T47D (cell line): ENCODE measurements at regions not wholly inside any gene's neighbourhood (a gene's known extent, or its start where the extent isn't known, plus 50 kb on each side); places are given as distances from the start of the nearest gene placed in this dataset.
"Not testable (repeated sequence)": the region's sequence is repeated elsewhere in the genome, so short reads cannot be mapped to it uniquely, and the experiment has no call there.

Source experiments
- DNase-seq, 2 experiments: peaks; one replicate each; pipeline versions ENCODE4 v3.0.0 to v3.0.0-alpha.2; 2011 to 2012; ENCODE audit warnings: low read depth in 1 of 2, low spot score in 1 of 2
- JUND ChIP-seq: IDR thresholded peaks from 2 replicates; pipeline ENCODE4 v1.6.1; 2012; ENCODE audit warnings: low read depth
- in situ Hi-C: cut with HindIII; loops from 2 replicates; pipeline ENCODE4 v1.10.0; 2016; ENCODE audit warnings: low sequenced_read_pairs, low pct_unique_long_range_greater_than_20kb

DNA sequence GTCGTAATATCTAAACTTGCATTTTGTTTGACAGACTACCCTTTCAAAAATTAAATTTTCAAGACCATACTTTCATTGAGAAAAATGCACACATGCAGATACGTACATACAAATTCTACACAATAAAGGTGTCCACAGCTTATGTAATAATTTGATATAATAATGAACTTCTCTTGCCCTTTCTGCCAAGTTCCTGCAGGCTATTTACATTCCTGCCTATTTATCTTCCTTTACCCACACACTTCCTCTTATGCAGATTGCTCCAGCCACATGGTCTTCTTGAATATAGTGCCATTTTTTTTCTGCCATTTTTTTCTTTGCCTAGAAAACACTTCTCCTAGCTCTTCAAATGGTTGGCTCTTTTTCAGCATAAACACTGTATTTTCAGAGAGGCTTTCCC lies 826.9 kb upstream of the CDH8 start:
- in situ Hi-C loops: no loop called here
- no peak for DNase-seq
- no peak for TF ChIP-seq JUND

DNA sequence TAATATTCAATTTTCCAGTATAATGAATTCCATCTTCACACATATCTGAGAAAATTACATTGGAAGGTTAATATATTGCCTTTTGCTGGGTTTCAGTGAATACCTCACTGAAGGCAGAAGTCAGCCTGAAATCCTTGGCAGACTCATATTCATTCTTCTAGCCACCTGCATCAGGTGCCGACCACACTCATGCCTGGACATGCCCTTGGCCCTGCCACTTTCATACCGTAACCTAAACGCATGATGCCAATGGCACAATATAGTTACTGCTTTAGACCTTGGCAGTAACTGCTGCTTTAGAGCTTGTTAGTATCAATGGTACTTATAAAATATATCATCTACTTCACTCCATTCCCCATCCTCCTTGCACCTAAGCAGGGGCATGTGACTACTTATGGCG lies 817.6 kb upstream of the CDH8 start:
- in situ Hi-C loops: no loop called here
- no peak for TF ChIP-seq JUND
- DNase-seq: no peak

DNA sequence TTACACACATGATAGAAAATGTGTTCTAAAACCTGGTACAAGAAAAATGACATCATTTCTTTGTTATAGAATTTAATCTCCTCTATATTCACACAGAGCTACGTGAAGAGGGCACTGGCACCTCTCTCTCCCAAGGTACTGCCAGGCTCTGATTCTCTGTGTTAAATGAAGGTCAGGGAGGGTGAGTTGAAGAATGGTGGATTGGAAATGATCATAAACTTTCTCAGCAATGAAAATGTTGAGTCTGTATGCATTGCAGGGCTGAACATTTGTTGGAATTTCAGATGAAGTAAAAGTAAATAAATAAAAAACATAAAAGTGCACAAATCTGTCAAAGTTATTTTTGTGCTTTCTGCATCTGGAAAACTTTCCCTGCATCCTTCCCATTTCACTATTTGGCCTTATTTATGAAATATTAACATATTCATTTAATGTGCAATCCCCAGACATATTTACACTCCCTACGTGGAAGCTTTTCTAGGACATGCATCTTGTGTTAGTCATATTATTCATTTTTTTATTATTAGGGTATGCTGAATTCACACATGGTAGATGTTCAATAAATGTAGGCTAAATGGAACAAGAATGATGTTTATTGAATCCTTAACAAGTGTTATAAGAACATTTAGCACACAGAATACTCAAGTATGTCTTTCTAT lies 810.3 kb upstream of the CDH8 start:
- in situ Hi-C loops: no loop called here
- no peak for TF ChIP-seq JUND
- no peak for DNase-seq

DNA sequence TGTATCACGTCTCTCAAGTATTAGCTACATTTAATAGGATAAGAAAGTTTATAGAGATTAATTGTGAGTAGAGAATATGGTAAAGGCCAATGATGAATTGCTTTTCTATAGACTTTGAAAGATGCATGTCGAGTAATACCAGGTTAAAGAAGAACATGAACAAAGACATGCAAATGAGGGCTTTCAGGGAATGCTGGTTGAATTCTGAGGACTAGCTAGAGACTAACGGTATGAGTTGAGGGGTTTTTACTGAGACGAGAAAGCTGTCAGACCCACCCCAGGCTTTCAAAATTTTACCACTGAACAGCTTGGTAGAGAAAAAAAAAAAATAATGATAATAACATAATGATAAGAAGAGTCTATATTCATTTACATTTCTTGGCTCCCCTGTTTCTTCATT lies 796.0 kb upstream of the CDH8 start:
- DNase-seq: no peak
- in situ Hi-C loops: no loop called here
- no peak for TF ChIP-seq JUND

DNA sequence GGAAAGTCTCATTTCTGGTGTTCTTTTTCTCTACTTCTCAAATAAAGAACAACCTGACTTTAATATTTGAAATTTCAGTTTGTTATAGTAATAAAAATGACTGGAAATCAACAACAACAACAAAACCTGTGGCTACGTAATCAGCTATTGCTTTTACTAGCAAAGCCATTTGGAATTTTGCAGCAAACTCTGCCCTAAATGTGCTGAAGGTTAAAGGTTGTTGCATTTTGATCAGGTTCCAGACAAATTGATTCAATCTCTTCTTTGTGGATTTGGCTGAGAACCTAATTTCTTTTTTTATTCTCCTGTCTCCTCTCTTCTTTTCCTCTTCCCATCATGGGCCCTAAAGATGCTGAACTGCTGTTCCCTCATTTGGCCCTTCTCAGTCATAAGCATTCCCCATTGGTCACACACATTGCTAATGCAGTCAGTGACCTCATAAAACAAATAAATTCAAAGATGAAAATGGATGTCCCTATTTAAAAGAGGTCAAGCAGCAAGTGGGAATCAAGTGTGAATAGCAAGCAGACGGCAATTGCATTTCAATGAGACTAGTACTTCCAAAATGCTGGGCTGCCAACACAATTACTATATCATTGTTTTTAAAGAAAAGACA lies 795.1 kb upstream of the CDH8 start:
- in situ Hi-C loops: no loop called here
- TF ChIP-seq JUND: no peak

DNA sequence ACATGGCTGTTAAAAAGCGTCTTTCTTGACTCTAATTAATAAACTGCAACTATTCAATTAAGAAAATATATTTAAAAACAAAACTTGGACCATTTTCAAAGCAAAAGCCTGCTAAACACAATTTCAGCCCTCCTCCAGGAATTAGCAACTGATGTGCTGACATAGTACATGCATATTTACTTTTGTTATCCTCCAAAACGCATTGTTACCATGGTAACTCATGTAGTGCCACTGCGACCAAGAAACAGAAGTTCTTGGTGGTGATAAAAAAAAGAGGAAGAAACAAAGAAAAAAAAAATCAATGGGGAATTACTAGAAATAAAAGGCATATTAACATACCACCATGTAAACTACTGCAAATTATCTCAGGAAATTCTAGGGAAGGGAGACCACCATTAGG lies 793.4 kb upstream of the CDH8 start:
- in situ Hi-C loops: no loop called here
- DNase-seq: no peak
- TF ChIP-seq JUND: no peak

More for the DNA sequence above, 795.1 kb upstream of the CDH8 start:
- DNase-seq: no peak

DNA sequence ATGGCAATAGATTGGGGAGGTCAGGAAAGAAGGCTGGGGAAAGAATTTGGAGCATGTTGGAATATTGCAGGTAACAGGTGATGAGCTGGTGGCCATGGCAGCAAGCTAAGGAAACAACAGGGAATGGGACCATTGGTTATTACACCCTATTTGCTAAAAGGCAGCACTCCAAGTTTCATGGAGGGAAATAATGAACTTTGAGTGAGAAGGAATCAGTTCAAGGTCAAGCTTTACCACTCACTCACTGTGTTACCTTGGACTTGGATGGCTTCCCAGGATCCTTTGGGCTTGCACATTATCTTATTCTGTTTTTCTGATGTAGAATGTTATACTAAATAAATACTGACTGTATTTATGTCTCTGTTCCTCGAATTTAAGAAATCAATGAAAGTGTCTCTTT lies 792.8 kb upstream of the CDH8 start:
- no peak for TF ChIP-seq JUND
- in situ Hi-C loops: no loop called here
- no peak for DNase-seq

DNA sequence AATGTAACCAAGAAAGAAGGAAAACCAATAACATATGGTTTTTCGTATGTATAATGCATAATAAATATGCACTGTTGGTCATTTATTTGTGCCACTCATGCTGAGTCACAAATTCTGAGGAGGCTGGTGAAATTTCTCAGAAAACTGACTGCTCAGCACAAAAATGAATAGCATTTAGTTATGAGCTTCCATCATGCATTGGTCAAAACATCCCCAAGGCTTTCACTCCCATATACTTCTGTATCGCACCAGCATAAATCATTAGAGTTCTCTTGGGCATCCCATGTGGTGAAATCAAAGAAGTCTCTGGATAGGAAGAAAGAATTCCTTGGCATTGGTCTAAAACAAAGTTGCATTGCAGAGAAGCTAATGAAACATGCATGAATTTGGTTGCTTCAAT lies 785.6 kb upstream of the CDH8 start:
- in situ Hi-C loops: no loop called here
- DNase-seq: no peak
- TF ChIP-seq JUND: no peak

DNA sequence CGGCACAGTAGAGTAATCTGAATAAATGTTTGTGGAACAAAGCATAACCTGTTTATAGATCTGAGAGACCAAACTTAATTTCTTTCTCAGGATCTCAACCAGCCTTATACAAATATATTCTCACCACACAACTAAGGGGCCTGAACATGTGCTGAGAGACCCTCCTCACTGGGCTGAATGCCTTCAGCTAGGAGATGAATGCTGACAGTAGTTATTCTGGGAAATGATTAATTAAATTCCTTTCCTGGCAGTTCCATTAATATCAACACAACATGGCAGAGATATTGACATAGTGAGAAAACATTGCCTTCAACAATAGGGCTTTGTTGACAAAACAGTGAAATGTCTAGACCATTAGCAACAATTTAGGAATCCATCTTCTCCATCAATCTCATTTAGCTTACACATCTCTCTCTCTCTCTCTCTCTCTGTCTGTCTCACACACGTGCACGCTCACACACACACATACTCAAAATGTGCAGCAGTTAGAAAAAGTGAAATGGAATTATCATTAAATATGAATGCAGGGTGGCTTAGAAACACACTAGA lies 780.8 kb upstream of the CDH8 start:
- in situ Hi-C loops: no loop called here
- no peak for DNase-seq
- no peak for TF ChIP-seq JUND

DNA sequence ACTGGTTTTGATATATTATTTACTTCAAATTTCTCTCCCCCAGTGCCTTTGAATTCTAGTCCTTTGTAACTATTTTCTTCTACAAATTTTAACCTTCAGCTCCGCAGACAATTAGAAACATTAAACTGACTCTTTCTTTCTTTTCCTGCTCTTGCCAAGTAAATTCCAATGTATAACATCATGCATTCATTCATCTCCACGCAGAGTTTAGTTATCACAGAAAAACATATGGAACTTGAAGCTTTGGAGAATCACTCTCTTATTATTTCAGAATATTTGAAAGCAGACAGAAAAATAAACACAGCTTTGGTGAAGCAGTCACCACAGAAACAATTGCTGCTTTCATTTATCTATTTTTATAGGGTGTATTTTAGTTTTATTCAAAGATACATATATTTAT lies 778.7 kb upstream of the CDH8 start:
- no peak for TF ChIP-seq JUND
- DNase-seq: no peak
- in situ Hi-C loops: no loop called here

DNA sequence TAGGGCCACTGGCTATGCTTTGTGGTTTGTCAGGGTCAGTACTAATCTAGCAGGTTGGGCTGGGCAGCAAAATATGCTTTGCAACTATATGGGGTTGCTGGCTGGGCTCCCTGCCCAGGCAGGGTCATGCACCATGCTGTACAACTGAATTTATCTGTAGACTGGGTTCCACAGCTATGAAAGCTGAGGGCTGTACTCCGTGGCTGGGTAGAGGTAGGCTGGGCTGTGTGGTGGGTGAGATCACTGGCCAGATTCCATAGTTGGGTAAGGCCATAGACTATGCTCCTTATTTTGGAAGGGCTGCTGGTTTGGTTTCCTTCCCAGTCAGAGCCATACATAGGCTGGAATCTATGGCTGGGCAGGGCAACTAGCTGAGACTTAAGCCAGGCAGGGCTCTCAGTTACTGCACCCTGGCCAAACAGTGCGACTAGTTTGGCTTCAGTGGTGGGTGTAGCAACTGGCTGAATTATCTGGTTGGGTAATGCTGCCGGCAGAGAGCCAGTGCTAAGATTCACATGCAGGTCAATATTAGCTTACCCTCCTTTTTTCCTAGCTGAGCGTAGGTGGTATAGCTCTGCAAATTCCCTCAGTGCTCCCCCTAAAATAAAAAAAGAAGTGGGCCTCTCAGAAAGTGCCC lies 769.1 kb upstream of the CDH8 start:
- DNase-seq: no peak
- in situ Hi-C loops: no loop called here
- no peak for TF ChIP-seq JUND

DNA sequence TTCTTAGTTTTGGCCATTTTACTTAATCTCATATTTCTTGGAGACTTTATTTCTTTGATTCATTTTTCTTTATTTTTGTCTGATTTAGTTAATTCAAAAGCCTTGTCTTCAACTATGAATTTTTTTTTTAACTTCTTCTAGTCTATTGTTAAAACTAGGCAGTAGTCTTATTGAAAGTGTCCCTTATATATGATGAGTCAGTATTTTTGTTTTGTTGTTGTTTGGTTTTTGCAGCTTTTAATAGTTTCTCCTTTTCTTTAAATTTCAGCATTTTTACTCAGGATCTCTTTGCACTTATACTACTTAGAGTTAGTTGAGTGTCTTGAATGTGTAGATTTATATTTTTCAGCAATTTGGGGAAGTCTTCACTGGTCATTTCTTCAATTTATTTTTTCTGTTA lies 758.5 kb upstream of the CDH8 start:
- DNase-seq: no peak
- in situ Hi-C loops: no loop called here
- no peak for TF ChIP-seq JUND

DNA sequence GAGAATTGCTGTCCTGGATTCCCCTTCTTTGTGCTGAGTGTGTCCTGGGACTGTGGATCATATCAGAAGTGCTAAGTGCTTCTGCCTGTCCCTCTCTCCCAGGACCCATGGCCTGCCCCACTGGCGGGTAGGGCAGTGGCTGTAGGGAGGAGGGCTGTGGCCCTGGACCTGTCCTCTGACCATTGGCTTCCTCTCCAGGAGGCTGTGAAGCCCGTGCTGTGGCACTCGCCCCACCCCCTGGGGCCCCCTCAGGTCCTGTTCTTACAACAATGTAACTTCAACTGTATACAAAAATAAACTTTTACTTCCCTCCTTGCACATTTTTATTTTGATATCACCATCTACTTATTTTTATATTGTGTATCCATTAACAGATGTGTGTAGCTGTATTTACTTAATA lies 743.8 kb upstream of the CDH8 start:
- in situ Hi-C loops, DNase-seq: not testable (repeated sequence)
